Astrocyte (in vitro differentiated cells and primary cell): ENCODE measurements at regions not wholly inside any gene's neighbourhood (a gene's known extent, or its start where the extent isn't known, plus 50 kb on each side); places are given as distances from the start of the nearest gene placed in this dataset.

ENCODE experiments used
- CTCF ChIP-seq: IDR thresholded peaks from 2 replicates; pipeline ENCODE4 v1.5.1; 2011; ENCODE audit warnings: low read depth, mild to moderate bottlenecking, inconsistent platforms, low read length, moderate library complexity; ENCODE audit not compliant: insufficient read depth
- EZH2 ChIP-seq: IDR thresholded peaks from 2 replicates; pipeline ENCODE4 v1.6.1; 2012; ENCODE audit warnings: mild to moderate bottlenecking, low read length, inconsistent platforms; ENCODE audit not compliant: insufficient read depth

GRCh38 chr4:20580907-20581306, 119.4 kb upstream of the PACRGL start:
- TF ChIP-seq EZH2 (no peak), CTCF (no peak)
